CD4-positive, alpha-beta T cell (primary cell): ENCODE measurements at regions not wholly inside any gene's neighbourhood (a gene's known extent, or its start where the extent isn't known, plus 50 kb on each side); places are given as distances from the start of the nearest gene placed in this dataset.
A peak's percentile ranks its signal among the peaks of the same experiment; 100 is the strongest.

ENCODE experiments used
- ATAC-seq: fragments of 200-7000 bp; cut with Tn5 transposase; one replicate; pipeline ENCODE4 v1.10.0; 2022; ENCODE audit warnings: mild to moderate bottlenecking; ENCODE audit not compliant: poor library complexity
- CTCF ChIA-PET: fragments of 350-600 bp; sonication (Branson Sonifier 250); formaldehyde crosslinking; loops from one replicate; lab custom pipeline; 2021; ENCODE audit warnings: antibody characterized with exemption, inconsistent platforms; lab: Charles Lee
- POLR2A ChIA-PET: fragments of 350-600 bp; sonication (Branson Sonifier 250); formaldehyde crosslinking; loops from one replicate; lab custom pipeline; 2021; ENCODE audit warnings: antibody characterized with exemption, inconsistent platforms; lab: Charles Lee
- DNase-seq, 14 experiments: peaks; one replicate each; pipeline ENCODE4 v3.0.0-alpha.2; 2013 to 2020; ENCODE audit warnings: mixed read lengths in 2 of 14
- H3K27ac ChIP-seq, 2 donors: one replicate each; pipeline versions ENCODE4 v1.5.1 to v1.7.0; 2013; ENCODE audit warnings: low read length in 2 of 2, low read depth in 1 of 2, mild to moderate bottlenecking in 1 of 2
- H3K27me3 ChIP-seq, 2 experiments: 1 replicate in 1 of 2; 2 replicates in 1 of 2; pipeline versions ENCODE4 v1.6.1 to v1.7.0; 2013; ENCODE audit warnings: low read length in 2 of 2, control low read depth in 1 of 2, mild to moderate bottlenecking in 1 of 2, moderate library complexity in 1 of 2; ENCODE audit not compliant: insufficient read depth in 2 of 2, control insufficient read depth in 1 of 2
- H3K36me3 ChIP-seq: one replicate; pipeline ENCODE4 v1.6.1; 2013; ENCODE audit warnings: low read length, control low read depth; ENCODE audit not compliant: insufficient read depth
- H3K4me1 ChIP-seq: one replicate; pipeline ENCODE4 v1.6.1; 2013; ENCODE audit warnings: low read length, control low read depth; ENCODE audit not compliant: insufficient read depth
- H3K4me3 ChIP-seq: one replicate; pipeline ENCODE4 v1.5.1; 2013; ENCODE audit warnings: mild to moderate bottlenecking, low read length, moderate library complexity
- H3K9me3 ChIP-seq, 2 experiments: 1 replicate in 1 of 2; 2 replicates in 1 of 2; pipeline versions ENCODE4 v1.6.1 to v1.7.0; 2013; ENCODE audit warnings: low read length in 2 of 2, mild to moderate bottlenecking in 2 of 2, control low read depth in 1 of 2, moderate library complexity in 1 of 2; ENCODE audit not compliant: control insufficient read depth in 1 of 2, insufficient read depth in 1 of 2
- H3K27ac Mint-ChIP-seq: one replicate; pipeline ENCODE4 v1.8.0; 2020; ENCODE audit warnings: mixed read lengths
- H3K27me3 Mint-ChIP-seq: one replicate; pipeline ENCODE4 v1.8.0; 2021; ENCODE audit warnings: mixed read lengths
- H3K36me3 Mint-ChIP-seq: one replicate; pipeline ENCODE4 v1.8.0; 2021; ENCODE audit warnings: low read depth, mixed read lengths
- H3K4me1 Mint-ChIP-seq: one replicate; pipeline ENCODE4 v1.8.0; 2021; ENCODE audit warnings: low read depth, mixed read lengths
- H3K4me3 Mint-ChIP-seq: one replicate; pipeline ENCODE4 v1.8.0; 2020; ENCODE audit warnings: mild to moderate bottlenecking, mixed read lengths
- H3K9me3 Mint-ChIP-seq: one replicate; pipeline ENCODE4 v1.8.0; 2020; ENCODE audit warnings: mixed read lengths
- CTCF ChIP-seq: fragments of 200-600 bp; IDR thresholded peaks from one replicate; pipeline ENCODE4 v1.8.0; 2022; ENCODE audit warnings: antibody characterized with exemption, mild to moderate bottlenecking
- intact Hi-C, 2 experiments: fragments of 100-400 bp; cut with DNase I in 1 of 2; cut with micrococcal nuclease in 1 of 2; formaldehyde crosslinking; loops; one replicate each; pipeline versions ENCODE4 v1.15.1 to v1.9.0; 2023 to 2025; cut with DNase I, micrococcal nuclease

GRCh38 chr4:100938698-100939097 is 408.6 kb downstream of the PPP3CA start:
- ChIA-PET CTCF (no interaction called here), POLR2A (no interaction called here)
- peaks cover under 1% of the 10 kb centered on the region for H3K9me3 Mint-ChIP-seq
- no peak for TF ChIP-seq CTCF
- Histone ChIP-seq H3K4me1 (no peaks in the 10 kb centered on the region), H3K4me3 (no peak overlapping the region), H3K27me3 (peaks cover 0 to 3% of the 10 kb centered on the region in 2 experiments), H3K9me3 (no peaks in the 10 kb centered on the region), H3K36me3 (no peaks in the 10 kb centered on the region), H3K27ac (no peak overlapping the region)
- DNase-seq (no peak), ATAC-seq (no peak)
- peaks cover 3% of the 10 kb centered on the region for H3K4me1 Mint-ChIP-seq
- H3K27me3 Mint-ChIP-seq = peaks cover 6% of the 10 kb centered on the region
- H3K36me3 Mint-ChIP-seq = no peaks in the 10 kb centered on the region
- H3K4me3 Mint-ChIP-seq = no peak overlapping the region
- H3K27ac Mint-ChIP-seq = no peak overlapping the region
- intact Hi-C loops = no loop called here

- Mint-ChIP-seq H3K4me3 (no peak overlapping the region), H3K27ac (no peak overlapping the region), H3K9me3 (no peaks in the 10 kb centered on the region), H3K4me1 (peaks cover 19% of the 10 kb centered on the region), H3K27me3 (peaks cover 6% of the 10 kb centered on the region), H3K36me3 (no peaks in the 10 kb centered on the region)
- ChIA-PET CTCF (interaction anchor here (0.6 kb wide), 1 partner anchor 919 kb away, joined by 4 read pairs; no protein-coding TSS in a partner anchor), POLR2A (no interaction called here)
- no peak overlapping the region for H3K4me3 ChIP-seq
- intact Hi-C loops = no loop called here
- H3K27me3 ChIP-seq = peaks cover 0 to 3% of the 10 kb centered on the region in 2 experiments
- H3K9me3 ChIP-seq = no peaks in the 10 kb centered on the region
- ATAC-seq = no peak
- H3K27ac ChIP-seq = no peak overlapping the region
- no peaks in the 10 kb centered on the region for H3K4me1 ChIP-seq
- no peak for DNase-seq
- TF ChIP-seq CTCF = no peak
- H3K36me3 ChIP-seq = no peaks in the 10 kb centered on the region
Observed at GRCh38 chr4:100936661-100937375, 410.5 kb downstream of the PPP3CA start.

- intact Hi-C loops = no loop called here
- Mint-ChIP-seq H3K4me3 (no peak overlapping the region), H3K27me3 (peaks cover 10% of the 10 kb centered on the region), H3K27ac (no peak overlapping the region), H3K36me3 (no peaks in the 10 kb centered on the region), H3K9me3 (no peaks in the 10 kb centered on the region), H3K4me1 (peaks cover 19% of the 10 kb centered on the region)
- TF ChIP-seq CTCF = peak; percentile 22
- H3K27ac ChIP-seq = no peak overlapping the region
- ChIA-PET POLR2A (no interaction called here), CTCF (no interaction called here)
- no peaks in the 10 kb centered on the region for H3K9me3 ChIP-seq
- ATAC-seq = peak; percentile 37
- H3K27me3 ChIP-seq = peaks cover 0 to 3% of the 10 kb centered on the region in 2 experiments
- H3K4me1 ChIP-seq = no peaks in the 10 kb centered on the region
- no peaks in the 10 kb centered on the region for H3K36me3 ChIP-seq
- DNase-seq = peak in 3 of 14 experiments; percentile 9 to 33 (median 17)
- H3K4me3 ChIP-seq = no peak overlapping the region
Observed at GRCh38 chr4:100935090-100935489, 412.2 kb downstream of the PPP3CA start.
